Stomach (tissue), 8 donors: ENCODE measurements at regions not wholly inside any gene's neighbourhood (a gene's known extent, or its start where the extent isn't known, plus 50 kb on each side); places are given as distances from the start of the nearest gene placed in this dataset.
A peak's percentile ranks its signal among the peaks of the same experiment; 100 is the strongest.

Experiments used
- DNase-seq, 2 donors: peaks; one replicate each; pipeline versions ENCODE4 v3.0.0 to v3.0.0-alpha.2; 2013 to 2019
- H3K27ac ChIP-seq, 5 donors: fragments of 200-600 bp in 4 of 5; sonication (generic) in 4 of 5; one replicate each; pipeline ENCODE4 v1.5.1; 2013 to 2019; ENCODE audit warnings: mild to moderate bottlenecking in 1 of 5, moderate library complexity in 1 of 5
- H3K27me3 ChIP-seq, 3 donors: fragments of 200-600 bp; sonication (generic); one replicate each; pipeline ENCODE4 v1.5.1; 2017 to 2019; ENCODE audit warnings: mixed run types in 1 of 3
- H3K36me3 ChIP-seq, 4 donors: fragments of 200-600 bp; sonication (generic); 1 replicate in 3 of 4; 2 replicates in 1 of 4; pipeline ENCODE4 v1.5.1; 2016 to 2019
- H3K4me1 ChIP-seq, 4 donors: fragments of 200-600 bp; sonication (generic); one replicate each; pipeline ENCODE4 v1.5.1; 2016 to 2019
- H3K4me3 ChIP-seq, 4 donors: fragments of 200-600 bp; sonication (generic) in 3 of 4; one replicate each; pipeline ENCODE4 v1.5.1; 2016 to 2019; ENCODE audit warnings: mild to moderate bottlenecking in 1 of 4
- H3K9me3 ChIP-seq, 4 donors: fragments of 200-600 bp; sonication (generic); one replicate each; pipeline ENCODE4 v1.5.1; 2016 to 2019
- EP300 ChIP-seq: sonication (generic); formaldehyde crosslinking; IDR thresholded peaks from one replicate; pipeline ENCODE4 v1.6.1; 2017; ENCODE audit warnings: antibody characterized with exemption
- POLR2A ChIP-seq, 4 donors: fragments of 450-650 bp; IDR thresholded peaks; one replicate each; pipeline ENCODE4 v1.6.1; 2016; ENCODE audit warnings: antibody characterized with exemption in 4 of 4, control low read depth in 2 of 4, mild to moderate bottlenecking in 1 of 4, moderate library complexity in 1 of 4
- POLR2AphosphoS5 ChIP-seq, 3 donors: sonication (generic); formaldehyde crosslinking; IDR thresholded peaks; one replicate each; pipeline ENCODE4 v1.6.1; 2016; ENCODE audit warnings: antibody characterized with exemption in 3 of 3
- WGBS, 5 donors: extraction: QIAGEN DNeasy Blood & Tissue Kit in 3 of 5; methylation state at CpG; one replicate each; pipeline versions ENCODE4 v1.1.5 to v1.1.7; 2013 to 2018; 5-methylcytosine and 5-hydroxymethylcytosine counted together
- intact Hi-C: fragments of 100-400 bp; cut with DNase I; formaldehyde crosslinking; loops from one replicate; pipeline ENCODE4 v1.15.1; 2023; ENCODE audit warnings: low total_unique reads
- TF ChIP-seq, protein P1 (sequence below), 7 experiments: fragments of 450-650 bp in 4 of 7; fragments of 200-600 bp in 3 of 7; sonication (generic) in 3 of 7; IDR thresholded peaks; one replicate each; pipeline ENCODE4 v1.5.1; 2016 to 2019; ENCODE audit warnings: antibody characterized with exemption in 7 of 7, control low read depth in 2 of 7, mild to moderate bottlenecking in 1 of 7
- donor health status: healthy with polysubstance abuse.
- donor health status: Bipolar disorder and iron deficiency.
- donor health status: healthy.

DNA sequence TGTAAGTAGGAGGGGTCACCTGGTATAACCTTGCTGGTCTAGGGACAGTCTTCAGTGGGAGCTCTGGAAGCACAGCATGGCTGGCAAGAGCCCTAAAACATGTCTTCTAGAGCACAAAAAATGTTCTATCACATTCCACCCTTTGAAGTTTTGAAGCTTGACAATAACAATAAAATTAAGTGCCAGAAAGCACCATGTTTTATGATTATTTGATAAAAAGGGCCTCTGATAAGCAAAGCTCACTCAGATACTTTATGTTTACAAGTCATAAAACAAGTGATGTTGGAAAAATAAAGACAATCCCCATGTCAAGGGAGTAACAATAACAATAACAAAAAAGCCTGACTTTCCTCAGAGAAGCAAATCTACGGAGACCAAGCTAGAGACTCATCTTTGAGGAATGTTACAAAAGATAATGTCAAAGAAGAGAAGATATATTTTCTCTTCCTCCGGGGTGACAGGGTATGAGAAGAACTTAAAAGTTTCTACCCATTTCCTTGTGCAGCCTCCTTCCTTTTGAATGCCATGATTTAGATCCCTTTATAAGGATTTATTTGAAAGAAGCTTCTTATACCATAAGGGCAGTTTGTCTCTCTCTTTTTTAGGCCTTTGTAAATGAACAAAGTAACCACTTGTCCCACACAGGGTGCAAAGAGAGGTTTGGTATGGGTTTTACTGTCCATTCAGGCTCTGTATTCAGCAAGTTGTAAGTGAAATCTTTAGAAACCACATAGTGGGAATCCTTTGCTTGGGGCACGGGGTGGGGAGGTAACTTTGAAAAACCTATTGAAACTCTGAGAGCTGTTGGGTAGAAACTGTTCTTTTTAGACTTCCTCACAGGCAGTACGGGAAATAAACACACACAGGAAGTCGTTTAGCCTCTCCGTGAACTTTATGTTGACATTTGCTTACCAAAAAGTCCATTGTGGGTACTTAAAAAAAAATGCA is 109.6 kb upstream of the RBMS3 start:
- H3K27ac ChIP-seq = peak overlapping the region in 3 of 5 donors; percentile 20 to 69 (median 38)
- no peak overlapping the region for H3K4me3 ChIP-seq
- WGBS, 5 donors = 40 to 59% (median 52%) methylated on average over 6 of the region's 6 CpGs
- TF ChIP-seq, protein P1, sequence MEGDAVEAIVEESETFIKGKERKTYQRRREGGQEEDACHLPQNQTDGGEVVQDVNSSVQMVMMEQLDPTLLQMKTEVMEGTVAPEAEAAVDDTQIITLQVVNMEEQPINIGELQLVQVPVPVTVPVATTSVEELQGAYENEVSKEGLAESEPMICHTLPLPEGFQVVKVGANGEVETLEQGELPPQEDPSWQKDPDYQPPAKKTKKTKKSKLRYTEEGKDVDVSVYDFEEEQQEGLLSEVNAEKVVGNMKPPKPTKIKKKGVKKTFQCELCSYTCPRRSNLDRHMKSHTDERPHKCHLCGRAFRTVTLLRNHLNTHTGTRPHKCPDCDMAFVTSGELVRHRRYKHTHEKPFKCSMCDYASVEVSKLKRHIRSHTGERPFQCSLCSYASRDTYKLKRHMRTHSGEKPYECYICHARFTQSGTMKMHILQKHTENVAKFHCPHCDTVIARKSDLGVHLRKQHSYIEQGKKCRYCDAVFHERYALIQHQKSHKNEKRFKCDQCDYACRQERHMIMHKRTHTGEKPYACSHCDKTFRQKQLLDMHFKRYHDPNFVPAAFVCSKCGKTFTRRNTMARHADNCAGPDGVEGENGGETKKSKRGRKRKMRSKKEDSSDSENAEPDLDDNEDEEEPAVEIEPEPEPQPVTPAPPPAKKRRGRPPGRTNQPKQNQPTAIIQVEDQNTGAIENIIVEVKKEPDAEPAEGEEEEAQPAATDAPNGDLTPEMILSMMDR (IDR thresholded peaks at IDR 0.05) = no peak
- TF ChIP-seq EP300 = no peak
- no peak for TF ChIP-seq POLR2AphosphoS5 (IDR thresholded peaks at IDR 0.05)
- TF ChIP-seq POLR2A (IDR thresholded peaks at IDR 0.05) = no peak
- no peaks in the 10 kb centered on the region for H3K36me3 ChIP-seq
- H3K4me1 ChIP-seq = peaks cover 0 to 3% (median under 1%) of the 10 kb centered on the region in 4 donors
- no peaks in the 10 kb centered on the region for H3K9me3 ChIP-seq
- DNase-seq = peak in 1 of 2 donors; percentile 59
- intact Hi-C loops = no loop called here
- H3K27me3 ChIP-seq = no peaks in the 10 kb centered on the region

DNA sequence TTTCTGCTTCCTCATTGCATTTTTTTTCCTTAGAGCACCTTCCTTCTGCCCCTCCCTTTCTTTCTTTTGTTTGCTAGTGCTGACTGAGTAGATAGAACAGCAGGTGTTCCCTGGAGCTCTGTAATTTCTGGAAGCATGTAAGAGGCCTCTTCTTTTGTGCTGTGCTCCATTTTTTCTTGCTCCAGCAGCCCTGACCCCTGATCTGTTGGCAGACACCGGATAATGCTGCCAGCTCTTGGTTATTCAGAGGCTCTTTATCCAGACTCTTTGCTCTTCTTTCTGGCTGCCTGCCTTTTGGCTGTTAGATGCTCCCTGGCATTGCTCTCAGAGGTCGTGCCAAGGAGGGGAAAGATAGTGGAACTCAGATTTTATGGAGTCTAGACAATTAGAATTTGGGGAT is 104.4 kb upstream of the RBMS3 start:
- peak in 1 of 2 donors; percentile 38 for DNase-seq
- WGBS, 5 donors = 28 to 38% (median 32%) methylated on average over 2 of the region's 2 CpGs
- peaks cover 4 to 16% (median 7%) of the 10 kb centered on the region in 4 donors for H3K4me1 ChIP-seq
- no peaks in the 10 kb centered on the region for H3K9me3 ChIP-seq
- no peak overlapping the region for H3K4me3 ChIP-seq
- no peaks in the 10 kb centered on the region for H3K27me3 ChIP-seq
- intact Hi-C loops = no loop called here
- H3K36me3 ChIP-seq = no peaks in the 10 kb centered on the region
- H3K27ac ChIP-seq = no peak overlapping the region
- TF ChIP-seq POLR2A (IDR thresholded peaks at IDR 0.05) (no peak), POLR2AphosphoS5 (IDR thresholded peaks at IDR 0.05) (no peak), EP300 (no peak)
- TF ChIP-seq, protein P1 (IDR thresholded peaks at IDR 0.05) = no peak

GRCh38 chr3:29178809-29179793 is 101.8 kb upstream of the RBMS3 start:
- no peak for TF ChIP-seq POLR2AphosphoS5 (IDR thresholded peaks at IDR 0.05)
- TF ChIP-seq, protein P1 (IDR thresholded peaks at IDR 0.05) = no peak
- TF ChIP-seq POLR2A (IDR thresholded peaks at IDR 0.05) = no peak
- no peak for TF ChIP-seq EP300
- no peaks in the 10 kb centered on the region for H3K9me3 ChIP-seq
- 42 to 65% (median 53%) methylated on average over 4 of the region's 4 CpGs for WGBS, 5 donors
- DNase-seq = no peak
- no peak overlapping the region for H3K27ac ChIP-seq
- no peaks in the 10 kb centered on the region for H3K36me3 ChIP-seq
- peaks cover 4 to 16% (median 7%) of the 10 kb centered on the region in 4 donors for H3K4me1 ChIP-seq
- intact Hi-C loops = no loop called here
- H3K27me3 ChIP-seq = no peaks in the 10 kb centered on the region
- H3K4me3 ChIP-seq = no peak overlapping the region

- no peak overlapping the region for H3K27ac ChIP-seq
- H3K36me3 ChIP-seq = no peaks in the 10 kb centered on the region
- 60 to 70% (median 69%) methylated on average over 7 of the region's 7 CpGs for WGBS, 5 donors
- H3K4me1 ChIP-seq = peaks cover 4 to 15% (median 5%) of the 10 kb centered on the region in 4 donors
- TF ChIP-seq POLR2A (IDR thresholded peaks at IDR 0.05) (no peak), EP300 (no peak), POLR2AphosphoS5 (IDR thresholded peaks at IDR 0.05) (no peak)
- TF ChIP-seq, protein P1 (IDR thresholded peaks at IDR 0.05) = no peak
- intact Hi-C loops = no loop called here
- no peak for DNase-seq
- H3K27me3 ChIP-seq = no peaks in the 10 kb centered on the region
- H3K9me3 ChIP-seq = no peaks in the 10 kb centered on the region
- no peak overlapping the region for H3K4me3 ChIP-seq
These were observed 99.6 kb upstream of the RBMS3 start for GRCh38 chr3:29181149-29181780.
